ENCODE measurements at regions not wholly inside any gene's neighbourhood (a gene's known extent, or its start where the extent isn't known, plus 50 kb on each side); places are given as distances from the start of the nearest gene placed in this dataset.
"Not testable (repeated sequence)": the region's sequence is repeated elsewhere in the genome, so short reads cannot be mapped to it uniquely, and the experiment has no call there.

GRCh38 chr1:232868793-232869491, 63.7 kb downstream of the MAP10 start:
- H3K9me3 ChIP-seq: no peaks in the 10 kb centered on the region
- TF ChIP-seq EP300 (IDR thresholded peaks at IDR 0.05): peak in 1 of 2 donors; percentile 77
- no peak for TF ChIP-seq POLR2A (IDR thresholded peaks at IDR 0.05)
- H3K27ac ChIP-seq: no peak overlapping the region
- DNase-seq (ENCODE audit: low spot score in 2 of 2): peak; percentile 50 to 73
- no peak overlapping the region for H3K4me3 ChIP-seq
- H3K4me1 ChIP-seq: peaks cover 0 to 9% (median 0%) of the 10 kb centered on the region in 4 donors
- 40 to 51% methylated on average over 6 of the region's 6 CpGs for WGBS, 2 donors
- H3K27me3 ChIP-seq: no peaks in the 10 kb centered on the region
- H3K36me3 ChIP-seq: no peaks in the 10 kb centered on the region

GRCh38 chr1:232871291-232871969, 66.2 kb downstream of the MAP10 start:
- H3K27me3 ChIP-seq; H3K4me1 ChIP-seq; H3K36me3 ChIP-seq; H3K4me3 ChIP-seq; H3K9me3 ChIP-seq; H3K27ac ChIP-seq; DNase-seq (ENCODE audit: low spot score in 2 of 2): not testable (repeated sequence)
- 96 to 97% methylated on average over 20 to 21 of the region's 34 CpGs for WGBS, 2 donors

GRCh38 chr1:232872284-232872683, 67.1 kb downstream of the MAP10 start:
- Histone ChIP-seq H3K36me3 (no peaks in the 10 kb centered on the region), H3K4me3 (no peak overlapping the region), H3K27ac (no peak overlapping the region), H3K4me1 (peaks cover 0 to 9% (median 0%) of the 10 kb centered on the region in 4 donors), H3K27me3 (no peaks in the 10 kb centered on the region), H3K9me3 (no peaks in the 10 kb centered on the region)
- DNase-seq (ENCODE audit: low spot score in 2 of 2): no peak
- WGBS, 2 donors: 92 to 97% methylated on average over 3 of the region's 3 CpGs
- no peak for TF ChIP-seq EP300 (IDR thresholded peaks at IDR 0.05)
- no peak for TF ChIP-seq POLR2A (IDR thresholded peaks at IDR 0.05)
- no peak for TF ChIP-seq CTCF (IDR thresholded peaks at IDR 0.05)

GRCh38 chr1:232872738-232873137, 67.5 kb downstream of the MAP10 start:
- Histone ChIP-seq H3K4me1 (peaks cover 0 to 9% (median 0%) of the 10 kb centered on the region in 4 donors), H3K27ac (no peak overlapping the region), H3K4me3 (no peak overlapping the region), H3K36me3 (no peaks in the 10 kb centered on the region), H3K9me3 (no peaks in the 10 kb centered on the region), H3K27me3 (no peaks in the 10 kb centered on the region)
- no peak for DNase-seq (ENCODE audit: low spot score in 2 of 2)
- 75 to 79% methylated on average over 4 of the region's 4 CpGs for WGBS, 2 donors
- TF ChIP-seq CTCF (IDR thresholded peaks at IDR 0.05) (no peak), POLR2A (IDR thresholded peaks at IDR 0.05) (no peak), EP300 (IDR thresholded peaks at IDR 0.05) (no peak)

GRCh38 chr1:232873412-232873811, 68.2 kb downstream of the MAP10 start:
- Histone ChIP-seq H3K27ac (no peak overlapping the region), H3K4me3 (no peak overlapping the region), H3K4me1 (peaks cover 0 to 9% (median 0%) of the 10 kb centered on the region in 4 donors), H3K27me3 (no peaks in the 10 kb centered on the region), H3K9me3 (no peaks in the 10 kb centered on the region), H3K36me3 (no peaks in the 10 kb centered on the region)
- no peak for TF ChIP-seq EP300 (IDR thresholded peaks at IDR 0.05)
- no peak for TF ChIP-seq POLR2A (IDR thresholded peaks at IDR 0.05)
- TF ChIP-seq CTCF (IDR thresholded peaks at IDR 0.05): no peak
- DNase-seq (ENCODE audit: low spot score in 2 of 2): no peak
- 83 to 87% methylated on average over 5 of the region's 5 CpGs for WGBS, 2 donors

GRCh38 chr1:232873931-232874330, 68.7 kb downstream of the MAP10 start:
- no peaks in the 10 kb centered on the region for H3K36me3 ChIP-seq
- peaks cover 0 to 4% (median 0%) of the 10 kb centered on the region in 4 donors for H3K4me1 ChIP-seq
- H3K27ac ChIP-seq: no peak overlapping the region
- H3K9me3 ChIP-seq: no peaks in the 10 kb centered on the region
- no peaks in the 10 kb centered on the region for H3K27me3 ChIP-seq
- no peak overlapping the region for H3K4me3 ChIP-seq
- no peak for DNase-seq (ENCODE audit: low spot score in 2 of 2)
- TF ChIP-seq POLR2A (IDR thresholded peaks at IDR 0.05) (no peak), CTCF (IDR thresholded peaks at IDR 0.05) (no peak), EP300 (IDR thresholded peaks at IDR 0.05) (no peak)
- WGBS, 2 donors: 91% methylated on average over 7 of the region's 7 CpGs

Data from tibial nerve (tissue), 4 donors.